ENCODE measurements at regions not wholly inside any gene's neighbourhood (a gene's known extent, or its start where the extent isn't known, plus 50 kb on each side); places are given as distances from the start of the nearest gene placed in this dataset.

DNA sequence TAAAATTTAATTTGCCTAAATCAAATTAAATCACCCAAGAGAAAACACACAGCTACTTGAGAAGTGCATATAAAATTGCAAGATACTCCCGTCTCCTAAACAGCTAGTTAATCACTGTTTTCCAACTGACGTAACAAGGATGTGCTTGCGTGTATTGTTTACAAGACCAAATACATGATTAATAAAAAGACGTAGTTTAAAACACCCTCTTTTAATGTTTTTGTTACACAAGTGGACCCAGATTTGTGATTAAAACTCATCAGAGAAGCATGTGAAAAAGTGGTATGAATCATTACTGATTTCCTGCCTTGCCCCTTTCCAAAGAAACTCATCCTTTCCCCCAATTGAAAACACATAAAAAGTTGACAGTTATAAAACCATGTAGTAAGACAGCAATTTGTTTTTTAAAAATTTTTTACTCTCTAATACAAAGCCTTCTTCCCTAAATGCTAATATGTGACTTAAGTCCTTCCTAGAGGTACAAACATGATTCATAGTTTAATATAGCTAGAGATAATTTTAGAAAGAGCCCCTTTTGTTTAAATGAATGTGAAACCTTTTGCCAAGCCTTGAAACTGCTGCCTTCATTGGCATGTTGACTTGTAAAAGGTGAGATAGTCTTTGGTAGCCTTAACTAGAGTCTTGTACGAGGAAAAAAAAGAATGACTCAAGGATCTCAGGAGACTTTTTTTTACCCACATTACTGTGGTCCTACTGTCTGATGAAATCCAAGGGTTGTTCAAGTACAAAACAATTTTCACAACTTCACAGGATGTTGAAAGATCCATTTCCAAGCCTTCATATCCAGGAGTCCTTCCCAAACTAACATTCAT lies 61.4 kb upstream of the FST start:
- TF ChIP-seq CTCF (IDR thresholded peaks at IDR 0.05) (no peak), EZH2 (IDR thresholded peaks at IDR 0.05; ENCODE audit: borderline replicate concordance, insufficient read depth, low read depth, low read length, poor library complexity, severe bottlenecking) (no peak)

Measured in B cell (primary cell).